DOHH2 (cell line): ENCODE measurements at regions not wholly inside any gene's neighbourhood (a gene's known extent, or its start where the extent isn't known, plus 50 kb on each side); places are given as distances from the start of the nearest gene placed in this dataset.

ENCODE experiments used
- H3F3A ChIP-seq: fragments of 200-600 bp; sonication (generic), shearing (Covaris generic); 2 replicates; pipeline ENCODE4 v1.6.0; 2016; ENCODE audit warnings: antibody characterized with exemption, mild to moderate bottlenecking; ENCODE audit not compliant: control insufficient read depth, insufficient read depth
- H3K27ac ChIP-seq: fragments of 200-600 bp; sonication (generic); 2 replicates; pipeline ENCODE4 v1.5.1; 2014; ENCODE audit warnings: low read depth, mild to moderate bottlenecking, low read length, moderate library complexity
- H3K27me3 ChIP-seq: fragments of 200-600 bp; sonication (generic); 2 replicates; pipeline ENCODE4 v1.6.1; 2014; ENCODE audit warnings: mild to moderate bottlenecking, low read length, mixed read lengths; ENCODE audit not compliant: control insufficient read depth
- H3K36me3 ChIP-seq: fragments of 200-600 bp; sonication (generic); 2 replicates; pipeline ENCODE4 v1.6.1; 2014; ENCODE audit warnings: mild to moderate bottlenecking, low read length, moderate library complexity, mixed read lengths; ENCODE audit not compliant: control insufficient read depth
- H3K4me1 ChIP-seq: fragments of 200-600 bp; sonication (generic); 2 replicates; pipeline ENCODE4 v1.6.1; 2014; ENCODE audit warnings: mild to moderate bottlenecking, low read length, mixed read lengths; ENCODE audit not compliant: control insufficient read depth
- H3K4me2 ChIP-seq: fragments of 200-600 bp; sonication (generic); 2 replicates; pipeline ENCODE4 v1.6.0; 2014; ENCODE audit warnings: mild to moderate bottlenecking, low read length, moderate library complexity
- H3K4me3 ChIP-seq: fragments of 200-600 bp; sonication (generic); 2 replicates; pipeline ENCODE4 v1.5.1; 2014; ENCODE audit warnings: mild to moderate bottlenecking, low read length, mixed read lengths
- H3K79me2 ChIP-seq: fragments of 200-600 bp; sonication (generic); 2 replicates; pipeline ENCODE4 v1.6.1; 2014; ENCODE audit warnings: mild to moderate bottlenecking, low read length, mixed read lengths; ENCODE audit not compliant: control insufficient read depth
- H3K9me2 ChIP-seq: fragments of 200-600 bp; sonication (generic); replicated peaks from 2 replicates; pipeline ENCODE4 v1.6.1; 2014; ENCODE audit warnings: mild to moderate bottlenecking, low read length, mixed read lengths; ENCODE audit not compliant: control insufficient read depth
- H3K9me3 ChIP-seq: fragments of 200-600 bp; sonication (generic); 2 replicates; pipeline ENCODE4 v1.6.1; 2014; ENCODE audit warnings: antibody characterized with exemption, low read length, mixed read lengths; ENCODE audit not compliant: control insufficient read depth, insufficient read depth
- H4K20me1 ChIP-seq: fragments of 200-600 bp; sonication (generic); 2 replicates; pipeline ENCODE4 v1.6.0; 2014; ENCODE audit warnings: low read depth, mild to moderate bottlenecking, antibody characterized with exemption, low read length, moderate library complexity; ENCODE audit not compliant: control insufficient read depth, insufficient read depth
- EZH2phosphoT487 ChIP-seq: fragments of 200-600 bp; sonication (generic); IDR thresholded peaks from 2 replicates; pipeline ENCODE4 v1.6.1; 2017; ENCODE audit warnings: borderline replicate concordance, mild to moderate bottlenecking, antibody characterized with exemption, low read length, moderate library complexity, mixed read lengths
- TF ChIP-seq, protein P1 (sequence below): fragments of 200-600 bp; sonication (generic); IDR thresholded peaks from one replicate; pipeline ENCODE4 v1.5.1; 2014; ENCODE audit warnings: antibody characterized with exemption, mild to moderate bottlenecking, low read depth, low read length; ENCODE audit not compliant: poor library complexity, severe bottlenecking

DNA sequence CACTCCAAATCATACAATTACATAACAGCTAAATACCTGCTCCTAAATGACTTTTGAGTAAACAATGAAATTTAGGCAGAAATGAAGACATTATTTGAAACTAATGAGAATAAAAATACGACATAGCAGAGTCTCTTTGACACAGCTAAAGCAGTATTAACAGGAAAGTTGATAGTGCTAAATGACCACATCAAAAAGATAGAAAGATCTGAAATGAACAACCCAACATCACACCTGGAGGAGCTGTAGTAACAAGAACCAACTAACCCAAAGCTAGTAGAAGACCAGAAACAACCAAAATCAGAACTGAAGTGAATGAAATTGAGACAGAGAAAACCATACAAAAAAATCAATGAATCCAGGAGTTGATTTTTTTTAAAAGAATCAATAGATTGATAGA is 257.8 kb downstream of the ARAP2 start:
- no peaks in the 10 kb centered on the region for H3K27me3 ChIP-seq
- H3K4me1 ChIP-seq = no peaks in the 10 kb centered on the region
- no peak overlapping the region for H3K4me3 ChIP-seq
- H3F3A ChIP-seq = no peaks in the 10 kb centered on the region
- H3K9me3 ChIP-seq = no peaks in the 10 kb centered on the region
- H3K79me2 ChIP-seq = no peaks in the 10 kb centered on the region
- H4K20me1 ChIP-seq = no peaks in the 10 kb centered on the region
- no peak overlapping the region for H3K27ac ChIP-seq
- H3K36me3 ChIP-seq = no peaks in the 10 kb centered on the region
- no peak overlapping the region for H3K4me2 ChIP-seq
- TF ChIP-seq EZH2phosphoT487 = no peak
- TF ChIP-seq, protein P1, sequence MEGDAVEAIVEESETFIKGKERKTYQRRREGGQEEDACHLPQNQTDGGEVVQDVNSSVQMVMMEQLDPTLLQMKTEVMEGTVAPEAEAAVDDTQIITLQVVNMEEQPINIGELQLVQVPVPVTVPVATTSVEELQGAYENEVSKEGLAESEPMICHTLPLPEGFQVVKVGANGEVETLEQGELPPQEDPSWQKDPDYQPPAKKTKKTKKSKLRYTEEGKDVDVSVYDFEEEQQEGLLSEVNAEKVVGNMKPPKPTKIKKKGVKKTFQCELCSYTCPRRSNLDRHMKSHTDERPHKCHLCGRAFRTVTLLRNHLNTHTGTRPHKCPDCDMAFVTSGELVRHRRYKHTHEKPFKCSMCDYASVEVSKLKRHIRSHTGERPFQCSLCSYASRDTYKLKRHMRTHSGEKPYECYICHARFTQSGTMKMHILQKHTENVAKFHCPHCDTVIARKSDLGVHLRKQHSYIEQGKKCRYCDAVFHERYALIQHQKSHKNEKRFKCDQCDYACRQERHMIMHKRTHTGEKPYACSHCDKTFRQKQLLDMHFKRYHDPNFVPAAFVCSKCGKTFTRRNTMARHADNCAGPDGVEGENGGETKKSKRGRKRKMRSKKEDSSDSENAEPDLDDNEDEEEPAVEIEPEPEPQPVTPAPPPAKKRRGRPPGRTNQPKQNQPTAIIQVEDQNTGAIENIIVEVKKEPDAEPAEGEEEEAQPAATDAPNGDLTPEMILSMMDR = no peak
- no peaks in the 10 kb centered on the region for H3K9me2 ChIP-seq

DNA sequence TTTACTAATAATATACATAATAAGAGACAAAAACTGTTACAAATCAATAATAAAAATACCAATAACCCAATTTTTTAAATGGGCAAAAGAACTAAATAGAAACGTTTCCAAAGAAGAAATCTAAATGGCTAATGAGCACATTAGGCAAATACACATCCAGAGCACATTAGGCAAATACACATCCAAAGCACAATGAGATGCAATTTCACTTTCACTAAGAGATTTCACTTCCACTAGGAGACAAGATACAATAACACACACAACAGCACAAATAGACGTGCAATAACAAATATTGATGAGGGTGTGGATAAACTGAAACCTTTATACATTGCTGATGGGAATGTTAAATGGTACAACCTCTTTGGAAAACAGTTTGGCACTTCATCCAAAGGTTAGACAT is 250.7 kb downstream of the ARAP2 start:
- H3K36me3 ChIP-seq = no peaks in the 10 kb centered on the region
- no peaks in the 10 kb centered on the region for H4K20me1 ChIP-seq
- no peak for TF ChIP-seq EZH2phosphoT487
- TF ChIP-seq, protein P1 = no peak
- no peak overlapping the region for H3K4me2 ChIP-seq
- H3K4me1 ChIP-seq = no peaks in the 10 kb centered on the region
- H3K79me2 ChIP-seq = no peaks in the 10 kb centered on the region
- no peaks in the 10 kb centered on the region for H3F3A ChIP-seq
- H3K9me3 ChIP-seq = no peaks in the 10 kb centered on the region
- no peak overlapping the region for H3K4me3 ChIP-seq
- no peaks in the 10 kb centered on the region for H3K27me3 ChIP-seq
- H3K9me2 ChIP-seq = no peaks in the 10 kb centered on the region
- no peak overlapping the region for H3K27ac ChIP-seq

DNA sequence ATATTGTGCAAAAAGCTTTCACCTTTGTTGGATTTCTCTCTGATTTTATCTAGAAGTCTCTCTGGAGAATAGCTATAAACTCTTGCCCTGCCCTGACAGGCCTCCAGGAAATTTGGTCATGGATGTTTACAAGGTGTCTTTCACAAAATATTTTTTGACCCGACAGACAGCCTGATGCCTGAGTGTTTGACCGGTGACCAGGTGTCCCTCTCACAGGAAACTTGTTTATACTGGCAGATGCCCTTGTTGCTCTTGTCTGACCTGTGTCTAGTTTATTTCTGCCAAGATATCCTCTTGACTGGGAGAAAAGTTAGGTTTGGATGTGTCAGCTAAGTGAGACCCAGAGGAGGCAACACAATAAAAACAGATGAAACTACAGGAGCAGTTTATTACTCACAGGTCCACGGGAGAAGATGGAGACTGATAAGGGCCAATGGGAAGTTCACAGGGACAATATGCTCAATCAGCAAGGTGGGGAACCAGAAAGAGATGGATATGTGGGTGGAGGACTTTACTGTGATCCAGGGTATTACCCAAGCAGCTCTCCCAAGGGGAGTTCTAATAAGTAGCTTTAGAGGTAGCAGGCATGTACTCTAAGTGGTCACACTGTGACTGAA is 243.3 kb downstream of the ARAP2 start:
- no peak overlapping the region for H3K4me3 ChIP-seq
- H3K4me1 ChIP-seq = no peaks in the 10 kb centered on the region
- no peak for TF ChIP-seq EZH2phosphoT487
- TF ChIP-seq, protein P1 = no peak
- H3K9me3 ChIP-seq = no peaks in the 10 kb centered on the region; the same call in 1 of the 2 replicates
- H3K27me3 ChIP-seq = no peaks in the 10 kb centered on the region
- no peak overlapping the region for H3K4me2 ChIP-seq
- no peaks in the 10 kb centered on the region for H4K20me1 ChIP-seq
- no peaks in the 10 kb centered on the region for H3F3A ChIP-seq
- no peaks in the 10 kb centered on the region for H3K79me2 ChIP-seq
- no peaks in the 10 kb centered on the region for H3K36me3 ChIP-seq
- H3K9me2 ChIP-seq = no peaks in the 10 kb centered on the region
- H3K27ac ChIP-seq = no peak overlapping the region
